Stimulated activated CD8-positive, alpha-beta memory T cell treated with anti-CD3 and anti-CD28 coated beads, Interleukin-7, amount 100 ng/mL, for 24 hours (primary cell): ENCODE measurements at regions not wholly inside any gene's neighbourhood (a gene's known extent, or its start where the extent isn't known, plus 50 kb on each side); places are given as distances from the start of the nearest gene placed in this dataset.
"Not testable (repeated sequence)": the region's sequence is repeated elsewhere in the genome, so short reads cannot be mapped to it uniquely, and the experiment has no call there.

Experiments
- DNase-seq: peaks from one replicate; pipeline ENCODE4 v3.0.0-alpha.2; 2020; ENCODE audit warnings: low read depth

DNA sequence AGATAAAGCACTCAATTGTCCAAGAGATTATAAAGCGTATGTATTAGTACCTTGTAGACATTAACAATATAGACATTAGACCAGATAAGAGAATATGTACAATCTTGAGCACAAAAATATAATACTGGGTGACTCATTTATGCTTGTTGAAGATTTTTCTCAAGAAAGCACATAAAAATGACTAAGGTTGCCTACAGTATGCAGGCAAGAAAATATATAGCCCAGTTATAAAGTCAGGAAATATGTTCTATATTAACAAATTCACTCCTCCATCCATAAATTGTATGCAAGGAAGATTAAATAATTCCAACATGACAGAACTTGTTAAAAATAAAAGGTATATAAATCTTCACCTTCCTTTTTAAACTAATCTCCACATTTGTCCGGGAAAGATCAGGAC, 356.4 kb upstream of the SLC39A10 start:
- no peak for DNase-seq

DNA sequence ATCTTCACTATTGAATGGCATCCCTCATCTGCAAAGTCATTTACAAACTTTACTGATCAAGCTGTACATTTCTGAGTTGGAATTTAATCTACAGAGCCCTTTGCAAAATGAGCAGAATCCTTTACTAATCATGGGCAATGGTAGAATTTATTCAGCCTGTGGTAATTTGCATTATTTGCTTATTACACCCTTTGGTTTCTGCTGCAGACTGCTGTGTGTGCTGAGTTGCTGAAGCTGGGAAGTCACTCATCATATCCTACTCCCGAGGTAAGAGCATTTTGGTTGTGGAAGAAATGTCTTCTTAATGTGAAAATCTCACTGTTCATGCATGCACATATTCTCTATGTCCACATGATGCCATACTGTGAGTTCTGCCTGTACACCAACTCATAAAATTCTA, 357.4 kb upstream of the SLC39A10 start:
- DNase-seq = no peak

DNA sequence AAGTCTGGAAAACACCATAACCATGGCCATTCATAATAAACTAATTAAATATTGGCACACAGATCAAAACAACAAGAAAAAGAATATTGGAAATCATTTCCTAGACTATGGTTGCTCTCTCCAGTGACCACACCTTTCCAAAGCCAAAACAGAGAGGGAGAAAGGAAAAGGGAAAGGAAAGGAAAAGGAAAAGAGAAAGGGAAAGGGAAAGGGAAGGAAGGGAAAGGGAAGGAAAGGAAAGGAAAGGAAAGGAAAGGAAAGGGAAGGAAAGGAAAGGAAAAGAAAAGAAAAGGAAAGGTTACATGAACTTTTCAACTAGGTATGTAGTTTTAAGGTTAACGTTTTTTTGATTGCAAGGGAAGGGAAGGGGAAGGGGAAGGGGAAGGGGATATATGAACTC, 360.5 kb upstream of the SLC39A10 start:
- DNase-seq = no peak

DNA sequence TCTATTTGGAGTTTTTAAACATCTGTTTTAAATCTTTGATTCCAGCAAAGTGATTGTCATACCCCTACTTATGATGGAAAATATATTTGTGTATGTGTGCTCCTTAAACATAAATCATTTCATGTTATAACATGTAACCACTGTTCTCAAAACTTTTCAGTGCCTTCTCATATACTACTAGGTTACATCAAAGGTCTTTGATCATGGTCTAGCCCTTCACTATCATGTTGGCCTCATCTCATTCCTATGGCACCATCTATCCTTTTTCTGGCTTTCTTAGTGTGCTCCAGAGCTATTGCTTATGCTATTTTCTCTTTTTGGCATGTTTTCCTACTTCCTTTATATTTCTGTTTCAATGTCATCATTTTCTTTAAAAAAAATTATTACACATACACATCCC, 367.9 kb upstream of the SLC39A10 start:
- no peak for DNase-seq

DNA sequence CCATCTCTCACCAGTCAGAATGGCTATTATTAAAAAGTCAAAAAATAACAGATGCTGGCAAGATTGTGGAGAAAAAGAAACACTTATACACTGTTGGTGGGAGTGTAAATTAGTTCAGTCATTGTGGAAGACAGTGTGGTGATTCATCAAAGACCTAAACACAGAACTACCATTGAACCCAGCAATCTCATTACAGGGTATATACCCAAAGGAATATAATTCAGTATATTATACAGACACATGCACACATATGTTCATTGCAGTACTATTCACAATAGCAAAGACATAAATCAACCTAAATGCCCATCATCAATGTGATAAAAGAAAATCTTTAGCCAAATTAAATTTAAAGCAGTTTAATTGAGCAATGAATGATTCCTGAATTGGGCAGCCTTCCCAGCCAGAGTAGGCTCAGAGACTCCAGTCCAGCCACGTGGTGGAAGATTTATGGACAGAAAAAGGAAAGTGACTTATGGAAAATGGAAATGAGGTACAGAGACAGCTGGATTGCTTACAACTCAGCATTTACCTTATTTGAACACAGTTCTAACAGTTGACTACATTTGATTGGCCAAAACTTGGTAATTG, 377.1 kb upstream of the SLC39A10 start:
- DNase-seq = no peak

DNA sequence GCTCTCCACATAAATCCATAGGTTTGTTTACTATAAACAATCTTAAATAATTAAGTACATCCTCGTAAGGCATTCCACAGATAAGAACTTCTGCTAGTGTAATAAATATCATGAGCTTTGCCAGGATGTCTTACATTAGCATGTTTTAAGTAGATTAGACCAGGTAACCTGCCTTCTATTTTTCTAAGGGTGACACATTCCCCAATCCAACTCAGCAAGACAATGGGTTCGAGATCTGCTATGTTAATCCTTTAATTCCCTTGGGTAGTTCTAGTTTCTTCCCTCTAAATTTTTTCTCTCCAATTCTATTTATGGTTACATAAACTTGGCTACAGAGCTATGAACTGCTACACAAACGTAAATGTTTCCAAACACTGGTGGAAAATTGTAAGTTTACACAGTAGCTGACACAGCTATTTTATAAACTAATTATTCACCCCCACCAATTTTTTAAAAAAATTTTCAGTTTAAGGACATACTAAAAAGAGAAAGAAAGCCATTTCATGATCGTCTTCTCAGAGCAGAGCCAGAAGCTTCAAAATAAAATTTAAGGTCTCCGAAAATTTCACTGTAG, 386.5 kb upstream of the SLC39A10 start:
- DNase-seq = no peak

DNA sequence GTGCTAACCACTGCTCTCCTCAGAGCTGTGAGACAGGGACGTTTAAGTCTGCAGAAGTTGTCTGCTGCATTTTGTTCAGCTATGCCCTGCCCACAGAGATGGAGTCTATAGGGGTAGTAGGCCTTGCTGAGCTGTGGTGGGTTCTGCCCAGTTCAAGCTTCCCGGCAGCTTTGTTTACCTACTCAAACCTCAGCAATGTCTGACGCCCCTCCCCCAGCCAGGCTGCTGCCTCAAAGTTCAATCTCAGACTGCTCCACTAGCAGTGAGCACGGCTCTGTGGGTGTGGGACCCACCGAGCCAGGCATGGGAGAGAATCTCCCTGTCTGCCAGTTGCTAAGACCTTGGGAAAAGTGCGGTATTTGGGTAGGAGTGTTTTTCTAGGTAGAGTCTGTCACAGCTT, 387.8 kb upstream of the SLC39A10 start:
- no peak for DNase-seq

DNA sequence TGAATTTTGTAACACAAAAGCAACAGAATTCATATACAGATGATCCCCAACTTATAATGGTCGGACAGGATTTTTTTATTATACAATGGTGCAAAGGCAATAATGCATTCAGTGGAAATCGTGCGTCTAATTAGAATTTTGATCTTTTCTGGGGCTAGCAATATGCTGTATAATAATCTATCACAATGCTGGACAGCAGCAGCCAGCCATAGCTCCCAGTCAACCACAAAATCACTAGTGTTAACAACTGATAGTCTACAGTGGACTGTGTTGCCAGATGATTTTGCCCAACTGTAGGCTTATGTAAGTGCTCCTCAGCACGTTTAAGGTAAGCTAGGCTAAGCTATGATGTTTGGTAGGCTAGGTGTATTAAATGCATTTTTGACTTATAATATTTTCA, 399.0 kb upstream of the SLC39A10 start:
- DNase-seq = no peak

DNA sequence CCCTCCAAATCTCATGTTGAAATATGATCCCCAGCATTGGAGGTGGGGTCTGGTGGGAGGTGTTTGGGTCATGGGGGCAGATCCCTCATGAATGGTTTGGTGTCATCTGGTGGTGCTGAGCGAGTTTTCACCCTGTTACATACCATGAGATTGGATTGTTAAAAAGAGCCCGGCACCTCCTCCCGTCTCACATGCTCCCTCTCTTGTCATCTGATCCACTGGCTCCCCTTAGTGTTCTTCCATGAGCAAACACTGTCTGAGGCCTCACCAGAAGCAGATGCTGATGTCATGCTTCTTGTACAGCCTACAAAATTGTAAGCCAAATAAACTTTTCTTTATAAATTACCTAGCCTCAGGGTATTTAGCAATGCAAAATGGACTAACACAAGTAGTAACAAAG, 405.0 kb upstream of the SLC39A10 start:
- no peak for DNase-seq

DNA sequence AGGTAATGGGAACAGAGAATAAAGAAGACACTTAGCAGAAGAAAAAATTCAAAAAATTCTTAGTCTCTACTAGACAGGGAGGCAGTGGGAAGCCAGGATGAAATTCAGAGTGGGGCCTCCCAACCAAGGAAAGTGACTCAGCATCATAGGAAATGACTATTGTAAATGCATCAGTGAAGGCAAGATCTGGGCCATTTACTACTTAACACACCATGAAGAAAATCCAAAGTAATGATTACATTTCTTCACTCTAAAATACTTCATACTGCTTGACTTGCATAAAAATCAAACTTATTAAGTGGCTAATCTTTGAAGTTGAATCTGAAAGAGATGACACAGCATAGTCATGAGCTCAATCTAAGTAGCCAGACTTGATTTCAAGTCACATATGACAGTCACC, 405.8 kb upstream of the SLC39A10 start:
- DNase-seq = no peak

DNA sequence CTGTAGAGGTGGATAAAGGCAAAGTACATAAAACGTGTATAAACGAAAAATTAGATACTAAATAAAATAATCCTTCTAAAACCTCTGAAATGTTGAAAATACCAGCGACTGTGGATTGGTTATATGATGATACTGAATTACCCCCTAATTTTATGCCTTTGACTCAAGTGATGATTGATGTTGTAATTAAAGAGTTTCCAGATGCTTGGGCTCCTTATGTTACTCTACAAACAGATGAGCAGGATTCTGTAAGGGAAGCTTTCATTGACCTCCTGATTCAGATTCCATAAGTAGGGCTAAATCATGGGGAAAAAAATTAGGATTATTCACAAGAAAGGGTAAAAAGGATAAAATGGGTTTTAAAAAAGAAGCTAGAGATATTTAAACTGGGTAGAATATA, 418.2 kb upstream of the SLC39A10 start:
- no peak for DNase-seq

DNA sequence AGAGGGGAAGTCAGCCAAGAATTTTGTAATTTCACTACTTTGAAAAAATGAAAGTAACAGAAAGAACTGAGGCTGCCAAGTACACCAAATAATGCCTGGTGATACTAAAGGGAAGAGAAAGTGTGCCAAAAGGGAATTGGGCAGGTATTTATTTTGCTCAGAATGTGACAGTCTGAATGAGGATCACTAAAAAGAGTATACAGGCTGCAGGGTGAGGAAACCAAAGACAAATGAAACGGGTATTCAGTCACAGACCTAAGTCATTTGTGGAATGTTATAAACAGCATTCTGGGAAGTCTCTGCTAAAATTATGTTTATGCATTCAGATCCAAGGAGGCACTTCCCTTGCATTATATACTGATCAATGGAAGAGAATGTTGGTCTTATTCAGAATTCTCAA, 418.6 kb upstream of the SLC39A10 start:
- DNase-seq = no peak

DNA sequence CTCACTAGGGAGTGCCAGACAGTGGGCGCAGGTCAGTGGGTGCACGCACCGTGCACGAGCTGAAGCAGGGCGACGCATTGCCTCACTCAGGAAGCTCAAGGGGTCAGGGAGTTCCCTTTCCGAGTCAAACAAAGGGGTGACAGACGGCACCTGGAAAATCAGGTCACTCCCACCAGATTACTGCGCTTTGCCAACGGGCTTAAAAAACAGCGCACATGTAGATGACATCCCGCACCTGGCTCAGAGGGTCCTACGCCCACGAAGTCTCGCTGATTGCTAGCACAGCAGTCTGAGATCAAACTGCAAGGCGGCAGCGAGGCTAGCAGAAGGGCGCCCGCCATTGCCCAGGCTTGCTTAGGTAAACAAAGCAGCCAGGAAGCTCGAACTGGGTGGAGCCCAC, 428.5 kb upstream of the SLC39A10 start:
- DNase-seq = not testable (repeated sequence)

DNA sequence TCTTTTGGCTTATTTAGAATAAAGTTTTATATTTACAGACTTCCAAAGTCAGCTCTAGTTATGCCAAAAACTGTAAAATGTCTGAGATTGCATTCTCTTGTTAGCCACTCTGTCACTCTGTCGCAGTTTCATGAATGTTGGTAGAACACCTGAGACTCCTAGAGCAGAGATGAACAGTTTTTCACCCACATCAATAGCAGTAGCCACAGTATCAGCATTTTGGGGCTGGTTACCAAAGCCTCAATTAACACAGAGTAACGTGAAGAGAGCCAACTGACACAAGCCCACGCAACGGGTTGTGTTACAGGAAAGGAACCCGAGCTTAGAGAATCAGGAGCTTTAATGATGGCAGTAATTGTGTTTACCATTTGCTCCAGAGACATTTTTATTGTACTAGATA, 443.0 kb upstream of the SLC39A10 start:
- no peak for DNase-seq

DNA sequence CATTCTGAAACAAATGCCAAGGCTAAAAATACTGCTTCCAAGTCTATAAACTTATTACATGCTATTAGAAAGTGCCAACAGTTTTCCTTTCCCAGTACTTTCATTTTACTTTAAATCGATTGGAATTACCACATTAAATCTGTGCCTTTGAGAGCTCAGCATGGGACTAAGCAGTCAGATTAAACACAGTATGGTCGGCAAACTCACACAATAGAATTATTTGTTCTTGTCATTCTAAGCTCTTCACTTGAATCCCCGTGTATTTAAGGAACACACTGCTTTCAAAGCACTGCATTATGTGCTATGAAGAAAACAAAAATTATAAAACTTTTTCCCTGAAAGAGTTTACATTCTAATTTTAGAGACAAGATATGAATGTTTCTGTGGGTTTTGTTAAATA, 444.4 kb upstream of the SLC39A10 start:
- DNase-seq = no peak

DNA sequence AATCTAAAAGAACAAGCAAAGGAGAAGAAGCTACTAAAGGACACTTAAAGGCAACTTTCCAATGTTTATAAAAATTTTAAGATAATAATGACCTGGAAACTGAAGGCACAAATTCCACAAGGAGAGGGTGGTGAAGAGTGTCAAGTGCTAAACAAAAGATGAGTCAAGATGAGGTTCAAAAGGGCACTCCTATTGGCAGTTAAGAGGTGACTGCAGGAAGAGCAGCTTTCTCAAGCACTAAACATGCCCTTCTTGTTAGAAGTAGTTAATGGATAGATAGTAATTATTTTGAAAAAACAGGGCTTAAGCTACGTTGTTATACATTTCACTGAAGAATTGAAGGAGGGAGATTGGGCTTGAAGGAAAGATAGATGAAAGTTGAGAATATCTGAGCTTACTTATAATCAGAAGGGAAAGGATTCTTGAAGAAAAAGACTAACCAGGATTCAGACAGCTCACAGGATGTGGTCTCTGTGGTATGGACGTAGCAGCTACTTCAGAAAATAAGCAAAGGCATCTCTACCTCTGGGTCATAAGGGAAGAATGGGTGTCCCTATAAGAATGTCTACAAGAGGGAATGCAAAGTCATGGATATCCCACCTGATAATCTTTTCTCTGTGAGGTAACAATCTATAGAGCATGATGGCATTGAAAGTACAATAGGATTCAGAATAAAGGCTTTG, 454.7 kb upstream of the SLC39A10 start:
- no peak for DNase-seq

DNA sequence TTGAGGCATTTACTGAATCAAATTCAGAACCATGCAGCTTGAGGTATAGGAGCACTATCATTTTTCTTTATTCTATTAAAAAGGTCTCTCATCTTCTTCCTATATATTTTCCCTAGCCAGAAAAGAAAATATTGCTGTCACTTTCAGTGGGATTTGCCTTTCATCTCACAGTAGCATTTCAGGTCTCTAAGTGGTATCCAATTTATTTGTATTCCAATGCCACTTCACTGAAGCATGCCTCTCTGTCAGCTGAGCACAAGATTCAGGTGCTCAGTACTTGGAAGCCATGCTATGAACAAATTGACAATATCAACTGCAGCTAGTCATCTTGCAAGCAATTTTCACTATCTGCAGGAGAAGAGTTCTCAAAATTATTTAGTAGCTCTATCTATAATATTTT, 457.2 kb upstream of the SLC39A10 start:
- DNase-seq = no peak

DNA sequence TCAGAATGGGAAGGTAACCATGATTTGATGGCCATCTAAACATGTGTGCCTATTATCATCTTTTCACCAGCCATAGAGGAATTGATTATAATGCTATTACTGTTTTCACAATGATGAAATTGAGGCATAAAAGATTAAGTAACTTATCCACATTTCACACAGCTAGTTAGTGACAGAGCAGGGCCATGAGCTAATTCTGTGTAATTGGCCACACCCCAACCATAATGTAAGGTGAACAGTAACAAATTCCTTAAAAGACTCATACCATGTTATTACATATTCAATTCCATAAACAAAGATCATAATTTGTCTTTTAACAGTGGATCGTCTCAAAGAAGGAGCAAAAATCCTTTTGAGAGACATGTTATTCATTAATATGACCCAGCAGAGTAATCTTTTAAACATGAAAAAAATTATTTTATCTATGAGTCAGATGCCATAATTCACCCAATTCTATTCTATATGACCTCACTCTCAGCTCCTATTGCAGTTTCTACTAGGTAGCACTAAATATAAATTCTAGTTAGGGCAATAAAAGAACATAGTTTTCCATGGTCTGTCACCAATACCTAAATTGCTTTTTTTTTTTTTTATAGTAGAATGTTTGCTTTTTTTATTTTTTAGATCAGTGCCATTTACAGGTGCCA, 475.8 kb upstream of the SLC39A10 start:
- DNase-seq = no peak

DNA sequence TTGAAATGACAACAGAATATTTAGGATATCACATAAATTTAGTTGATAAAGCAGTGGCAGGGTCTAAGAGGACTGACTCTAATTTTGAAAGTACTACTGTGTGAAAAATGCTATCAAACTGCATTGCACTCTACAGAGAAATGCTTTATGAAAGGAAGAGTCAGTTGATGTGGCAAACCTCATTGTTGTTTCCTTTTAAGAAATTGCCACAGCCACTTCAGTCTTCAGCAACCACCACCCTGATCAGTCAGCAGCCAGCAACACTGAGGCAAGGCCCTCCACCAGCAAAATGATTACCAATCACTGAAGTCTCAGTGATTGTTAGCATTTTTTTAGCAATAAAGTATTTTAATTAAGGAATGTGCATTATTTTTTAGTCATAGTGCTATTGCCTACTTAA, 488.7 kb upstream of the SLC39A10 start:
- DNase-seq = no peak

DNA sequence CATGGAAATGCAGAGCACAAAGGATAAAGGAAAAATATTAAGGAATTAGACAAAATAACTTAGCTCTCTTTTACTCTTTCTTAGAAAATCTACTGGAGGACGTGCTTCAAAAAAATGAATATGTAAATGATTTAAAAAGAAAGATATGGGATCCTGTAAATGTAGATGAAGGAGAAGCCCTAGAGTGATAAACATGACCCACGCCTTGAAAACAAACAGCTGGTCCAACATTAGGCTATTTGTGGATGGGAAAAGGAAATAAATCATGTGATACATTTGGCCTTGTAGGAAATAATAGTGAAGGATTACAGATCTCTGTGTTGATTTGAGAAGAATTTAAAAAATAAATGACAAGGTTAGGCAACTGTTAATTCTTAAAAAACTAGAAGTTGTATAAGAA, 492.1 kb upstream of the SLC39A10 start:
- DNase-seq = no peak

DNA sequence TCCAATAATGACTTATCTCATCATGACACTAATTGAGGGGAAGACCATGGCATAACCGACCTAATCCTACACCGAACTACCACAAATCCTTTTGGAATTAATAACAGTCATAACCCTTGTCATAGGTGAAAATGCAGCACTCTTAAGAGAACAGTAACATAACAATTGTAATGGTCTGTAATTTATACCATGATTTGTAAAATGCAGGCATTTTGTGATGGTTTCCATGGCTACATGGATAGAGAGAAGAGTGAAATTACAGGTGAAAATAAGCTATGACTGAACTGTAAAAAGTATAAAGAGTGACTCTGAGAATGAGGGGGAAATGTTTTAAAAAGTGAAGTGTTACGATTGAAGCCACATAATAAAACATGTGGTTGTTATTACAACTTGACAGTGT, 494.1 kb upstream of the SLC39A10 start:
- no peak for DNase-seq

DNA sequence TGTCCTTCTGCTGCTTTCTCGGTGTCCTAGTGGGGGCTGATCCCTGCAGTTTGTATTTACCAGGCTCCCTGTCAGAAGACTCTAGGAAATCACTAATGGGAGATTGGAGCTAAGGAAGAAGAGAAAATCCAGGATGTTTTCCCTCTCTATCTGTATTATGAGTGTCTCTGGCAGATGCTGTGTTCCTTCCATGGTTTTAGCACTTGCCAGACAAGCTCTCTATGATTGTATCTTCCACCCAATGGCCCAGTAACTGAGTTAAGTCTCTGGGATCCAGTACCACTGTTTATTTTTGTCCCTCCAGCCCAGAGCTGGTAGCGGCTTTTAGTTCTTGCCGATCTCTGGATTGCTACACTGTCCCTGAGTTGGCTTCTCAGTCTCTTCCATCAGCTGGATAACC, 494.8 kb upstream of the SLC39A10 start:
- DNase-seq = no peak

DNA sequence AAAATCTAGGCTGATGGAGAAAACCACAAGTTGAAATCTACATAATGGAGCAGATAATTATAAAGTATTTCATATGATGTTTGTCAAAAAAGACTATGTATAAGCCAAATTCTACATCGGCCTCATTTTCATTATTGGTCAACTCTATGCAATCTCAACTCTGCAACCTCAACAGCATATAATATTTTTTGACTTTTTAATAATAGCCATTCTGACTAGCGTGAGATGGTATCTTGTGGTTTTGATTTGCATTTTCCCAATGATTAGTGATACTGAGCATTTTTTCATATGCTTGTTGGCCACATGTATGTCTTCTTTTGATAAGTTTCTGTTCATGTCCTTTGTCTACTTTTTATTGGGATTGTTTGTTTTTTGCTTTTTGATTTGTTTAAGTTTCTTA, 496.1 kb upstream of the SLC39A10 start:
- no peak for DNase-seq

DNA sequence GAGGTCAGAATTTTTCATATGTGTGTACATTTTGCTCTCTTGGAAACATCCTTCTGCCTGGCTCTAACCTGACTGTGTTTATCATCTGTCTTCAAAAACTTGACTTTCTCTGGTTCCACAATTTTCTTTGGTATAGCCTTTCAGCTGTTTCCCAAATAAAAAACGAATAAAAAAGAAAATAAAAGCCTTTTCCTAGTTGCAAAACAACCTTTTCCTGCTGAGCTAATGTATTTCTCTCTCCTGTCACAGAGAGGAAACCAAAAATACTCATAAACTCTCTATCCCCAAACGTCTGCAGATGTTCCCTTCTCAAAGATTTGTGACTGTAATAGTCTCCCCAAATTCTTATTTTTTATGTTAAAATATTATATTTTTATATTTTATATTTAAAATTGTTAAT, 505.3 kb upstream of the SLC39A10 start:
- DNase-seq = no peak
